AG10803 (cell line): ENCODE measurements at regions not wholly inside any gene's neighbourhood (a gene's known extent, or its start where the extent isn't known, plus 50 kb on each side); places are given as distances from the start of the nearest gene placed in this dataset.

Experiments used
- DNase-seq: peaks from one replicate; pipeline ENCODE4 v3.0.0; 2010; ENCODE audit warnings: low read depth
- H3K4me3 ChIP-seq: 2 replicates; pipeline ENCODE4 v1.5.1; 2011; ENCODE audit warnings: mild to moderate bottlenecking, low read length, control low read depth
- CTCF ChIP-seq: conservative IDR thresholded peaks from 2 replicates; pipeline ENCODE4 v1.5.1; 2011; ENCODE audit warnings: mild to moderate bottlenecking, low read length, control low read depth, inconsistent platforms

DNA sequence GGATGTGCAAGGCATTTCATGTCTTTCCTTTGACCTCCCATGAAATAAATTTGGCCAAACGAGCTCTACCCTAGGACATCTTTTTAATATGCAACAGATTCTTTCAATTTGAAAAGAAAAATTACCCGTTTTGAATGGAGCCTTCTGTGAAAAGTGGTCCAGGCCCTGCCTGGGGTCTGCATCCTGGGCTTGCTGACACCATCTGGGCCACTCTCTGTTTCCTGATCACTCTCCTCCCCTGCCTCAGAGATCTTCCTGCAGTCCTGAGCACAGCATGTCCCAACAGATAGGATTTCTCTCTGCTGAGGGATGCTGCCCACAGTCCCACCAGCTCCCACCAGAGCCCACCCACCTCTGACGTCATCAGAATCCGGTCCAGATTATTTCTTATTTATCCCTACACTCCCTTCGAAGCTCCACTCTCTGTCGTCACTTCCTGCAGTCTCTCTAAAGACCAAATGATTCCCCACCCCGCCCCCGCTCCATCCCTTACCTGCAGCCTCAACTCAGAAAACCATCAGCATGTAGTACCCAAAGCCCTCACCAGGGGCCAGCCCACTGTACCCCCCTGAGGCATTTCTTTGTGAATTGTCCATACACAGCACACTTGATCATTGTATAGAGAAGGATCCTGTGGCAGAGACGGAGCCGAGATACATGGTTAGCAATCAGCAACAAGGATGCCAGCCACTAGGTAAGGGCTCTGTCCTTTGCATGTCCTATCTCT is 192.1 kb upstream of the MGMT start:
- no peak for TF ChIP-seq CTCF
- H3K4me3 ChIP-seq, result no peak overlapping the region
- no peak for DNase-seq

GRCh38 chr10:129275886-129276285 is 191.2 kb upstream of the MGMT start:
- DNase-seq, result no peak

DNA sequence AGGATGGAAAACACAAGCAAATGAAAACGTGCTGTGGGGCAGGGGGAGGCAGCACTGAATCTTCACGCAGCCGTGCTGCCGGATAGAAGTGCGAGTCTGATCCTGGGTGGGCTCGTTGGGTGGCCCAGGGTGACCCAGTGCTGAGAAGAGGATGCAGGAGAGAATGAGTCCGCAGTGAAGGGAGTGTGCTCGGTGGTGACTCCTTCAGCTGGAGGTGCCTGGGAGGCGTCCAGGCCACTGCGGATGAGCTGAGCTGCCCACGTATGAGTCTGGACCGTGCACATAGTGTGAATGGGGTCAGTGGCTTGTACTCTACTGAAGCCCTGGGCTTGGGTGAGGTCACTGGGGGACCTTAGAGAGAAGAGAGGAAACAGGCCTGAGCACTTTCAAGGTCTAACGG is 190.0 kb upstream of the MGMT start:
- H3K4me3 ChIP-seq, result no peak overlapping the region
- DNase-seq, result no peak
- TF ChIP-seq CTCF, result no peak

More at GRCh38 chr10:129275886-129276285, 191.2 kb upstream of the MGMT start:
- no peak overlapping the region for H3K4me3 ChIP-seq
- TF ChIP-seq CTCF, result no peak

DNA sequence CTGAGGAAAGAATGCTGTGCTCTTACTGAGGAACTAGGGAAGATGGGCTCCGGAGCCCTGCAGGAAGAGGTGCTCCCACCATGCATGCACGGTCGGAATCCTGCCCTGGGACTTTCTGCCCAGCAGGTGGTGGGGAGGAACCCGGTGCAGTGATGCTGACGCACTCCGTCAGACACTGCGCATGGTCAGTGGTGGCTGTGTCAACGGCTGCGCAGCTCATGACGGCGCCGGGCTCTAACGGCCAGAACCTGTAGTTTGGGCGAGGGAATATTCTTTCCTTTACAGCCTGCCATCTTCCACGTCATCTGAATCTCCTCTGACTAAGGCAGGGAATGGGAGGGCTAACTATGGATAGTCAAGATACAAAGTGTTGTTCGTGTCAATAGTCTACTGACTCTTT is 189.2 kb upstream of the MGMT start:
- no peak for TF ChIP-seq CTCF
- no peak for DNase-seq
- no peak overlapping the region for H3K4me3 ChIP-seq

- TF ChIP-seq CTCF, result no peak
- H3K4me3 ChIP-seq, result no peak overlapping the region
- DNase-seq, result no peak
Measured at GRCh38 chr10:129278686-129279085, 188.4 kb upstream of the MGMT start.

DNA sequence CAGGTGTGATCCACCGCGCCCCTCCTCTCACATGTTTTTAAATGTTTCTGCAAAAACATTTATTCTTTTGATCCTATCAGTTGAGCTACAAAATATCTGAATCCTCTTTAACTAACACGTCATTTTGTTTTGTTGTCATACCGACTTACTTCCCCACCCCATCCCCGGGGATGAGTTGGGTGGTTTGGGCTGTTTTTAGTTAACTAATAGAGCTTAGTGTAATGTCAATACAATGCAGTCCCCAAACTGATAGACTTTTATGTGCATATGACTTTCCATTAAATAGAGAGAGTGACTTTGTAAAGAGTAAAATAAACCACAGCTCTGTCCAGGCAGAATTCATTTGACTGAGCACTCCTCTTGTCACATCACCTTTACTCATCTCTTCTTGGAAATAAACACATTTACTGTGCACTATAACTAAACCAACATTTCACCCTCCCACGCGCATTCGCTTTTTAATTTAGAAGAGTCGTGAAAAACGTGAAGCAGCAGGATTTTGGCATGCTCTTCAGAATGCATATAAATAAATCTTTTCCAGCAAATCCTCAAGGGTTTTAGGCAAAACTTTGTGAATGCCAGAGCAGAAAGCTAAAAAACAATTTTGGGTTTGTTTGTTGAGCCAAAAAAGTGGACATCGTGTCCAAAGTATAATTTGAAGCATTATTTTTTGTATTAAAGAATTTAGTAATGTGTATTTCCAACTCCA is 187.4 kb upstream of the MGMT start:
- no peak overlapping the region for H3K4me3 ChIP-seq
- no peak for TF ChIP-seq CTCF
- no peak for DNase-seq

- DNase-seq, result no peak
- no peak for TF ChIP-seq CTCF
- H3K4me3 ChIP-seq, result no peak overlapping the region
Measured at GRCh38 chr10:129280155-129280502, 186.9 kb upstream of the MGMT start.
